ENCODE measurements at regions not wholly inside any gene's neighbourhood (a gene's known extent, or its start where the extent isn't known, plus 50 kb on each side); places are given as distances from the start of the nearest gene placed in this dataset.

DNA sequence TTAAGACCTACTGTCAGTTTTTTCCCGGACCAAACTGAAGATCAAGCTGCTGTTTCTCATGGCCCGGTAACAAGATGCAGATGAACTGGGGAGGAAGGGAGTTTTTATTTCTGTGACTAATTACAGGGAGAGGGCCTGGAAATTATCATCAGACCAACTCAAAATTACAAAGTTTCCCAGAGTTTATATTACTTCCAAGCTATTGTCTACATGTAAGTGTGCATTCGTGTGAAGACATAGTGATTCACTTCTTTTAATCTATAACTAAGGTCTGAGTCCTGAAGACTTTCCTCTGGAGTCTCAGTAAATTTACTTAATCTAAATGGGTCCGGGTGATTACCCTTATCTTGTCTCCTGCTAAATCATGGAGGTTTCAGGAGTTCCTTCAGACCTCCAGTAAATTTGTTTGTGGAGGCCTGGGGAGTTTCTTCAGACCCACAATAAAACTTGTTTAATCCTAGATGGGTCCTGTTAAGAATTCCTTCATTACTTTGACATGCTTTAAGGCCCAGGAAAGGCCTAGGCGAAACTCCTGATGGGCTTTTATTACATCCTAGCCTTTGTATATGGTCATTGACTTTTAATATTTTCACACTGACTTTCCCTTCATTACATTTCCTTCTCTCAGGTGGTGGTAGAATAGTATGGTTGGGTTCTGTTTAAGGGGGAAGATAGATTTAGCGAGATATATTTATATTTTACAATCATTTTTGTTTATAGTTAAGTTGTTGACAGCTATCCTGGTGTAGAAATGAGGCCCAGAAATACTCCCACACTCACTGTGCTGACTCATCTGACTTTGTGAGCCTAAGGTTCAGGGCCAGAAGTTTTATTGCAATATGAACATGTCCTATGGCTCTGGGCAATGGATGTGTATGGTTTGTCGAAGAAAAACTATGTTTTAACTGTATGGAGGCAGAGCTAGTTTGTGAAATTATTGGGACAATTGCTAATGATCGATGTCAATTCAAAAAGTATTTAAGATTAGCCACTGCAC lies 627.0 kb upstream of the FBXO33 start:
- TF ChIP-seq, protein P1, sequence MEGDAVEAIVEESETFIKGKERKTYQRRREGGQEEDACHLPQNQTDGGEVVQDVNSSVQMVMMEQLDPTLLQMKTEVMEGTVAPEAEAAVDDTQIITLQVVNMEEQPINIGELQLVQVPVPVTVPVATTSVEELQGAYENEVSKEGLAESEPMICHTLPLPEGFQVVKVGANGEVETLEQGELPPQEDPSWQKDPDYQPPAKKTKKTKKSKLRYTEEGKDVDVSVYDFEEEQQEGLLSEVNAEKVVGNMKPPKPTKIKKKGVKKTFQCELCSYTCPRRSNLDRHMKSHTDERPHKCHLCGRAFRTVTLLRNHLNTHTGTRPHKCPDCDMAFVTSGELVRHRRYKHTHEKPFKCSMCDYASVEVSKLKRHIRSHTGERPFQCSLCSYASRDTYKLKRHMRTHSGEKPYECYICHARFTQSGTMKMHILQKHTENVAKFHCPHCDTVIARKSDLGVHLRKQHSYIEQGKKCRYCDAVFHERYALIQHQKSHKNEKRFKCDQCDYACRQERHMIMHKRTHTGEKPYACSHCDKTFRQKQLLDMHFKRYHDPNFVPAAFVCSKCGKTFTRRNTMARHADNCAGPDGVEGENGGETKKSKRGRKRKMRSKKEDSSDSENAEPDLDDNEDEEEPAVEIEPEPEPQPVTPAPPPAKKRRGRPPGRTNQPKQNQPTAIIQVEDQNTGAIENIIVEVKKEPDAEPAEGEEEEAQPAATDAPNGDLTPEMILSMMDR (IDR thresholded peaks at IDR 0.05 in 2 of 3, conservative IDR thresholded peaks at IDR 0.05 in 1 of 3; ENCODE audit: borderline replicate concordance in 1 of 3, insufficient read depth in 1 of 3, low read depth in 2 of 3, low read length in 2 of 3) = no peak
- TF ChIP-seq EZH2 (IDR thresholded peaks at IDR 0.05) (no peak), FOSL1 (IDR thresholded peaks at IDR 0.05; ENCODE audit: low read depth) (no peak), JUND (IDR thresholded peaks at IDR 0.05) (no peak), POLR2A (IDR thresholded peaks at IDR 0.05; ENCODE audit: borderline replicate concordance, extremely low read depth, insufficient read depth, insufficient read length) (no peak), POLR2AphosphoS5 (IDR thresholded peaks at IDR 0.05; ENCODE audit: low read depth, low read length) (no peak), EGR1 (IDR thresholded peaks at IDR 0.05; ENCODE audit: low read depth) (no peak), ELF1 (IDR thresholded peaks at IDR 0.05; ENCODE audit: borderline replicate concordance, low read depth) (no peak), SRF (IDR thresholded peaks at IDR 0.05; ENCODE audit: low read depth) (no peak), CEBPB (IDR thresholded peaks at IDR 0.05; ENCODE audit: low read depth) (no peak), SIN3A (IDR thresholded peaks at IDR 0.05; ENCODE audit: low read depth) (no peak), RAD21 (IDR thresholded peaks at IDR 0.05; ENCODE audit: low read depth) (no peak)
- TF ChIP-seq, protein P2, sequence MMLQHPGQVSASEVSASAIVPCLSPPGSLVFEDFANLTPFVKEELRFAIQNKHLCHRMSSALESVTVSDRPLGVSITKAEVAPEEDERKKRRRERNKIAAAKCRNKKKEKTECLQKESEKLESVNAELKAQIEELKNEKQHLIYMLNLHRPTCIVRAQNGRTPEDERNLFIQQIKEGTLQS (IDR thresholded peaks at IDR 0.05) = no peak
- TF ChIP-seq, protein P3, sequence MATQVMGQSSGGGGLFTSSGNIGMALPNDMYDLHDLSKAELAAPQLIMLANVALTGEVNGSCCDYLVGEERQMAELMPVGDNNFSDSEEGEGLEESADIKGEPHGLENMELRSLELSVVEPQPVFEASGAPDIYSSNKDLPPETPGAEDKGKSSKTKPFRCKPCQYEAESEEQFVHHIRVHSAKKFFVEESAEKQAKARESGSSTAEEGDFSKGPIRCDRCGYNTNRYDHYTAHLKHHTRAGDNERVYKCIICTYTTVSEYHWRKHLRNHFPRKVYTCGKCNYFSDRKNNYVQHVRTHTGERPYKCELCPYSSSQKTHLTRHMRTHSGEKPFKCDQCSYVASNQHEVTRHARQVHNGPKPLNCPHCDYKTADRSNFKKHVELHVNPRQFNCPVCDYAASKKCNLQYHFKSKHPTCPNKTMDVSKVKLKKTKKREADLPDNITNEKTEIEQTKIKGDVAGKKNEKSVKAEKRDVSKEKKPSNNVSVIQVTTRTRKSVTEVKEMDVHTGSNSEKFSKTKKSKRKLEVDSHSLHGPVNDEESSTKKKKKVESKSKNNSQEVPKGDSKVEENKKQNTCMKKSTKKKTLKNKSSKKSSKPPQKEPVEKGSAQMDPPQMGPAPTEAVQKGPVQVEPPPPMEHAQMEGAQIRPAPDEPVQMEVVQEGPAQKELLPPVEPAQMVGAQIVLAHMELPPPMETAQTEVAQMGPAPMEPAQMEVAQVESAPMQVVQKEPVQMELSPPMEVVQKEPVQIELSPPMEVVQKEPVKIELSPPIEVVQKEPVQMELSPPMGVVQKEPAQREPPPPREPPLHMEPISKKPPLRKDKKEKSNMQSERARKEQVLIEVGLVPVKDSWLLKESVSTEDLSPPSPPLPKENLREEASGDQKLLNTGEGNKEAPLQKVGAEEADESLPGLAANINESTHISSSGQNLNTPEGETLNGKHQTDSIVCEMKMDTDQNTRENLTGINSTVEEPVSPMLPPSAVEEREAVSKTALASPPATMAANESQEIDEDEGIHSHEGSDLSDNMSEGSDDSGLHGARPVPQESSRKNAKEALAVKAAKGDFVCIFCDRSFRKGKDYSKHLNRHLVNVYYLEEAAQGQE (IDR thresholded peaks at IDR 0.05; ENCODE audit: low read depth) = no peak
